HFF-Myc (cell line): ENCODE measurements at regions not wholly inside any gene's neighbourhood (a gene's known extent, or its start where the extent isn't known, plus 50 kb on each side); places are given as distances from the start of the nearest gene placed in this dataset.

ENCODE experiments used
- DNase-seq: peaks from one replicate; pipeline ENCODE4 v3.0.0-alpha.2; 2011; ENCODE audit warnings: low read depth; ENCODE audit errors: extremely low read depth
- H3K4me3 ChIP-seq: replicated peaks from 2 replicates; pipeline ENCODE4 v1.5.1; 2011; ENCODE audit warnings: low read depth, mild to moderate bottlenecking, control low read depth, low read length
- TF ChIP-seq, protein P1 (sequence below): IDR thresholded peaks from 2 replicates; pipeline ENCODE4 v1.5.1; 2012; ENCODE audit warnings: mild to moderate bottlenecking, low read depth, low read length, control low read depth; ENCODE audit errors: missing control alignments

GRCh38 chr1:214816603-214817002 is 213.6 kb downstream of the CENPF start:
- TF ChIP-seq, protein P1, sequence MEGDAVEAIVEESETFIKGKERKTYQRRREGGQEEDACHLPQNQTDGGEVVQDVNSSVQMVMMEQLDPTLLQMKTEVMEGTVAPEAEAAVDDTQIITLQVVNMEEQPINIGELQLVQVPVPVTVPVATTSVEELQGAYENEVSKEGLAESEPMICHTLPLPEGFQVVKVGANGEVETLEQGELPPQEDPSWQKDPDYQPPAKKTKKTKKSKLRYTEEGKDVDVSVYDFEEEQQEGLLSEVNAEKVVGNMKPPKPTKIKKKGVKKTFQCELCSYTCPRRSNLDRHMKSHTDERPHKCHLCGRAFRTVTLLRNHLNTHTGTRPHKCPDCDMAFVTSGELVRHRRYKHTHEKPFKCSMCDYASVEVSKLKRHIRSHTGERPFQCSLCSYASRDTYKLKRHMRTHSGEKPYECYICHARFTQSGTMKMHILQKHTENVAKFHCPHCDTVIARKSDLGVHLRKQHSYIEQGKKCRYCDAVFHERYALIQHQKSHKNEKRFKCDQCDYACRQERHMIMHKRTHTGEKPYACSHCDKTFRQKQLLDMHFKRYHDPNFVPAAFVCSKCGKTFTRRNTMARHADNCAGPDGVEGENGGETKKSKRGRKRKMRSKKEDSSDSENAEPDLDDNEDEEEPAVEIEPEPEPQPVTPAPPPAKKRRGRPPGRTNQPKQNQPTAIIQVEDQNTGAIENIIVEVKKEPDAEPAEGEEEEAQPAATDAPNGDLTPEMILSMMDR, result no peak
- no peak for DNase-seq
- no peak overlapping the region for H3K4me3 ChIP-seq

GRCh38 chr1:214823311-214824117 is 220.5 kb downstream of the CENPF start:
- H3K4me3 ChIP-seq, result no peak overlapping the region
- TF ChIP-seq, protein P1, result no peak
- no peak for DNase-seq

- TF ChIP-seq, protein P1, result no peak
- DNase-seq, result no peak
These were observed 221.8 kb downstream of the CENPF start for GRCh38 chr1:214824763-214825162.

GRCh38 chr1:214826619-214827018 is 223.6 kb downstream of the CENPF start:
- no peak overlapping the region for H3K4me3 ChIP-seq
- no peak for DNase-seq
- TF ChIP-seq, protein P1, result no peak

More at GRCh38 chr1:214824763-214825162, 221.8 kb downstream of the CENPF start:
- no peak overlapping the region for H3K4me3 ChIP-seq

GRCh38 chr1:214827883-214828282 is 224.9 kb downstream of the CENPF start:
- no peak overlapping the region for H3K4me3 ChIP-seq
- TF ChIP-seq, protein P1, result no peak
- DNase-seq, result no peak

DNA sequence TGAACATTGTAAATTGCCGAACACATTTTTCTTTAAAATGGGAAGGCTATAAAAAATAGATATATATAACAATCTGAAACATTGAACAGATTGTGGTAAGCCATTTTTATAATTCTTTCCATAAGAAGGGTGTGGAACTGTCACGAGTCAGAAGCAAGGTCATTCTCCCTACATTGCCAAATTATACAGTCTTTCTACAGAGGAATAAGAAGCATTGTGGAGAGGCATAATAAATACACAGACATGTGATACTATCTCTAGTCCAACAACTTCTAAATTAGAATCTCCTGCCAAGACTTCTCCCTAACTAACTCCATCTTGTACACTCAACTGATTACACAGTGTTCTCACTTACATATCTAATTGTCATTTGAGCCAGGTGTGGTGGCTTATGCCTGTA is 227.9 kb downstream of the CENPF start:
- no peak for DNase-seq
- H3K4me3 ChIP-seq, result no peak overlapping the region
- TF ChIP-seq, protein P1, result no peak
